ENCODE measurements at regions not wholly inside any gene's neighbourhood (a gene's known extent, or its start where the extent isn't known, plus 50 kb on each side); places are given as distances from the start of the nearest gene placed in this dataset.

DNA sequence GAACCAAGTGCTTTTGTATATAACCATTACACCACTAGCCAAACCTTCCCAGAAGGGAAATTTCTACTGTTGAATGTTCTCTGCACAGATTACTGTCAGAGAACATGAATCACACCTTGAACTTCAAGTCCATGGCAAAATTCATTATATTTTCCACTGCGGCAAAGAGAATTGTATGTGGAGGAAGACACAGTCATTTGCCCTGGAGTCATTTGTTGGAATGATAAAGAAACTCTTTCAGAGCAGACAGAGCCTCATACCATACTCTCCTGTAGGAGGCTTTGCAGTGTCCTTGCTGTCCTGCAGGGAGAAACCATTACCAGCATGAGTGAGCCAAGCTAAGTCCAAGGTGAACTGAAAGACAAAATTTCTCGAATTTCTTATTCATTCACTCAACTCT lies 369.0 kb downstream of the ARHGEF28 start:
- DNase-seq, result no peak

All from activated CD8-positive, alpha-beta memory T cell treated with anti-CD3 and anti-CD28 coated beads for 24 hours (primary cell).